Erythroblast (primary cell): ENCODE measurements at regions not wholly inside any gene's neighbourhood (a gene's known extent, or its start where the extent isn't known, plus 50 kb on each side); places are given as distances from the start of the nearest gene placed in this dataset.

Experiments used
- DNase-seq, 2 experiments: peaks; one replicate each; lab custom pipeline; 2025; lab: John Stamatoyannopoulos, UW
- GATA1 ChIP-seq: IDR thresholded peaks from 2 replicates; pipeline ENCODE4 v1.6.1; 2011; ENCODE audit warnings: low read depth, mild to moderate bottlenecking, control low read depth, low read length, moderate library complexity
- POLR2A ChIP-seq: IDR thresholded peaks from 2 replicates; pipeline ENCODE4 v1.6.1; 2011; ENCODE audit warnings: mild to moderate bottlenecking, low read length

DNA sequence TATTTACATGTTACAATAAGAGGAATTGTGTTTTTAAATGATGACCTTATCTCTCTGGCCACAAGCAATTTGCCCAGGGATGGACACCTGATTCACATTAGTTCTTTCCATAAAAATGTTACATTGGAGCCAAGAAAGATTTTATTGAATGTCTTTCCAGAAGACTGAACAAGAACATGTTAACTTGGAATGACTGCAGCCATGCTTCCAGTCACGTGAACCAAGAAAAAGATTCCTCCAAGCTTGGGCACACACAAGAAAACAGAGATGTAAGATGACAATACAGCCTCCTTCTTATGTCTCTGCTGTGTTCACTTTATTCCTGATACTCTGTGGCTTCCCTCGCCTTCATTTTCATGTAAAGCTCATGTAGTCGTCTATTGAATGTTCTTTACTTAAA, 737.6 kb downstream of the TRIML1 start:
- TF ChIP-seq POLR2A (no peak), GATA1 (no peak)
- DNase-seq = no peak

DNA sequence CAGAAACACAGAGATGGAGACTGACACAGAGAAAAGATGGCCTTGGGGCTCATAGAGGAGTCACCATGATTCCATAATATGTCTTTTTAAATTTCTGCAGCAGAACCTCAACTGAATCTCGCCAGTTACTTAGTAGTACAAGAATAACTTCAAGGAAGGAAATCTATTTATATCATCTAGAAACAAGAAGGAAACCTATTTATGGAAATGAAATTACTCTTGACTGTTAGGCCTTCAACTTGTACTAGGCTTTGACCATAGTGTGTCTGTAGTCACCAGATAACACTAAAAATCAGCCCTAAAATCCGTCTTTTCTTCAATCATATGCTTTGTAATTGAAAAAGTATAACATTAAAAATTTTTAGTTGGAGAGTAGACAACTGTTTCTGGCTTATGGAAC, 740.4 kb downstream of the TRIML1 start:
- TF ChIP-seq POLR2A (no peak), GATA1 (no peak)
- DNase-seq = no peak

DNA sequence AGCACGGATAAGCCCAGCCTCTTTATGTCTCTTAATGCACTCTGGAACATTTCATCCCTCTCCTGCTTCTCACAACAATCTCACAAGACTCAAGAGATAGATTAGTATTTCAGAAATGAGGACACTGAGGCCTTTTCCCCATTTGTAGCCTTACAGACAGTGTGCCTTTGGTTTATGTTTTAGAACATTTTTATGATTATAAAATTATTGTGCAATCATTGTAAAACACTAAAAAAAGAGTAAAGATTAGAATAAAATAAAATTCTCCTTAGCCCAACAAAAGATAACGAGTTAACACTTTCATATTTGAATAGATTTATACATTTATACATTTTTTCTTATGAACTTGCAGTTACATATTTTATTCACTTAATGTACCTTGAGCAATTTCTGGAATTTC, 748.7 kb downstream of the TRIML1 start:
- no peak for TF ChIP-seq POLR2A
- no peak for TF ChIP-seq GATA1
- no peak for DNase-seq

DNA sequence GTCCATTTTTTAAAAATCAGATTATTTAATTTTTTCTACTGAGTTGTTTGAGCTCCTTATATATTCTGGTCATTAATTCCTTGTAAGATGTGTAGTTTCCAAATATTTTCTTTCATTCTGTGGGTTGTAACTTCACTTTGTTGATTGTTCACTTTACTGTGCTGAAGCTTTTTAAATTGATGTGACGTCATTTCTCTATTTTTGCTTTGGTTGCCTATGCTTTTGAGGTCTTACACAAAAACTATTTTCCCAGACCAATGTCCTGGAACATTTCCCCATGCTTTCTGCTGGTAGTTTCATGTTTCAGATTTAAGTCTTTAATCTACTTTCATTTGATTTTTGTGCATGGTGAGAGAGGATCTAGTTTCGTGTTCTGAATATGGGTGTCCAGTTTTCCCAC, 753.6 kb downstream of the TRIML1 start:
- TF ChIP-seq GATA1 = no peak
- TF ChIP-seq POLR2A = no peak

DNA sequence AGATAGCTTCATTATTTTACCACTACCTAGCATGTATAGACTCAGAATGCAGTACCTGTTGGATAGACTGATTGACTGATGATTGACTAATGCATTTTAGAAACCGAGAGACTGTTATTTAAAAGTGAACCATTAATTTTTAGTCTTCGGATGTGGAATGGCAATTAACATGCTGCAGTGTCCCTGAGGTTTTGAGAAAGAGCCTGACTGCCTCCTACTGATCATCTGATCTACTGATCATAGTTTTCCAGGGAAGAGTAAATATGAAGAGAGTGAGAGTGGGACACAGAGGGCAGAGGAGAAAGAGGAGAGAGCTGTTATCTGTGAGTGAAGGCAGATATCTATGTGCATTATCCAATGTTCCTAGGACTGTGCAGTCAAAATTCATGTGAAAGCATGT, 764.7 kb downstream of the TRIML1 start:
- no peak for TF ChIP-seq POLR2A
- TF ChIP-seq GATA1 = no peak
- DNase-seq = no peak

More for the DNA sequence above, 753.6 kb downstream of the TRIML1 start:
- DNase-seq = no peak

DNA sequence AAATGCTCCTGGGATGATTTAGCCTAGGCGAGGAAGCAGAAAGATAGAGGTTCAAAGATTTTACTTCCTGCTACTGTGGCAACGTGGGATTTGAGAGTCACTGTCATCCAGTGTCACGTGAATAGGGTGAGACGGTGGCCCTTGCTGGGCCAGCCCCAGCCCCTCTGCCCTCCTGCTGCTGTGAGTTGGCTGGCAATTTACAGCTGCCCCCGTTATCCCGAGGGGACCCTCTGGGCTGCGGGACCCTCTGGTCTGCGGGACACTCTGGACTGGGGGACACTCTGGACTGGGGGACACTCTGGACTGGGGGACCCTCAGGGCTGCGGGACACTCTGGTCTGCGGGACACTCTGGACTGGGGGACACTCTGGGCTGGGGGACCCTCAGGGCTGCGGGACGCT, 765.4 kb downstream of the TRIML1 start:
- DNase-seq = no peak
- TF ChIP-seq GATA1 (no peak), POLR2A (no peak)

DNA sequence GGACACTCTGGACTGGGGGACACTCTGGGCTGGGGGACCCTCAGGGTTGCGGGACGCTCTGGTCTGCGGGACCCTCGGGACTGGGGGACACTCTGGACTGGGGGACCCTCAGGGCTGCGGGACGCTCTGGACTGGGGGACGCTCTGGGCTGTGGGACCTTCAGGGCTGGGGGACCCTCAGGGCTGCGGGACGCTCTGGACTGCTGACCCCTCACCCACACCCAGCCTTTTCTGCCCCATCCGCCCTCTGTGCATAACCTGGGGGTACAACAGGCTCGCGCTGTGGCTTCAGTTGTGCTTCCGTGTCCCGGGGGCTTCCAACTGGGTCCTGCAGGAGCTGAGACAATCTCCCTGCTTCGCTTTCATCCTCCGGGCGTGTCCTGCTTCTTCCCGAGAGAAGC, 766.0 kb downstream of the TRIML1 start:
- TF ChIP-seq GATA1 = no peak
- TF ChIP-seq POLR2A = no peak

DNA sequence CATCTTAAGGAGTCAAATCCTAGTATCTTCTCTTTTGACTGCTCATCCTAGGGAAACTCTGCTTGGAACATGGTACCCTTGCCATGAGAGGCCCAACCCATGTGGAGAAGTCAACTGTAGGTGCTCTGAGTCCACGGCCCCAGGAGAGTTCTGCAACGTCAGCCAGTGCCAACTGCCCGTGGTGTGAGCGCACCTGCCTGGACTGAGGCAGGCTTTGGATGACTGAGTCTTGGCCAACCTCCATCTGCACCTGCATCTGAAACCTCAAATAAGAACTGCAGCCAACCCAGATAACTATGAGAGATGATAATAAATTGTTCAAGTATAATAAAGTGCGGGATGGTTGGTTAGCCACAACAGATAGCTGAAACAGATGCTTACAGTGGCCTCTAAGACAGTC, 772.0 kb downstream of the TRIML1 start:
- TF ChIP-seq POLR2A = no peak
- no peak for TF ChIP-seq GATA1
- DNase-seq = no peak

More for the DNA sequence above, 766.0 kb downstream of the TRIML1 start:
- DNase-seq = no peak

DNA sequence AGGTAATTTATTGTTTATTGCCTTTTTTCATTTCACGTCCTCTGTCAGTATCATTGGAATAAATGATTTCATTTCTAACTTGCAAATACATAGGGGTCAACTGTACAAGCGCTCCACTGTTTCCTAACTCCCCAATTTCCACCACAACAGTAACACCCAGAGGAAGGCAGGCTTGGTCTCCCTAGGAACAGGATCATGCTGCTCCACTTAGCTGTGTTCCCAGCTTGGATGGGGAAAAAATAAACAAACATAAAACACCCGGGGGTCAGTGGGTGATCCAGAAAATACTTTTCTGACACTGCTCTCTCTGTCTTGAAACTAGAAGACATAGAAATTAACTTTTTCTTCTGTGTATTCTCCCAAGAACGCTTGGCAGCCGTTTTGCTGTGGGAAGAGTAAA, 772.5 kb downstream of the TRIML1 start:
- DNase-seq = no peak
- TF ChIP-seq GATA1 (no peak), POLR2A (no peak)

DNA sequence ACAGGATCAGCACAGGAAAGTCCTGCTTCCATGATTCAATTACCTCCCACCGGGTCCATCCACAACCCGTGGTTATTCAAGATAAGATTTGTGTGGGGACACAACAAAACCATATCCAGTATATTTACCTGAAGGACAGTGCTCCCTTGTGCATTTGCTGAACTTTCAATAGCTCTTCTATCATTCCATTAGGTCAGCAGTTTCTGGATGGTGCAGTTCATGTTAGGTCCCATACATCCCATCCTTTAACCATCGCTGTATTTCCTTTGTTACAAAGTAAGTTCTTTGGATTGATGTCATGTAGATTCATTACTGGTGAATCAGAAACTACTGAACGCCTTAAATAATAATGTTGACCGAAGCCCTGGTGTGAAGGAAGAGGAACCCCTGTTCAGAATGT, 775.9 kb downstream of the TRIML1 start:
- no peak for DNase-seq
- TF ChIP-seq POLR2A = no peak
- no peak for TF ChIP-seq GATA1

DNA sequence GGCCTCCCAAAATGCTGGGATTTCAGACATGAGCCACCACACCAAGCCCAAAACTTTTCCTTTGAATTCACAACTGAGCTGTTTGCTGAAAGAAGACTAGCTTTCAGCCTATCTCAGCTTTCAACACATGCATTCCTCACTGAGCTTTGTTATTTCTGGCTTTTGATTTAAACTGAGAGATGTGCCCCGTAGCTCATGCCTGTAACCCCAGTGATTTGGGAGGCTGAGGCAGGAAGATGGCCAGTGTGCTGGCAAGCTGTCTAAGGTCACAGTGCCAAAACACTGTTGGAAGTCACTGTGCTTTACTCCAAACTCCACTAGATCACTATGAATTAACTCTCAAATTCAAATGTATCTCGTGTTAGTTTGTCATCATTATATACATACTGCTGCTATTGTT, 779.5 kb downstream of the TRIML1 start:
- TF ChIP-seq POLR2A (no peak), GATA1 (no peak)
- no peak for DNase-seq

DNA sequence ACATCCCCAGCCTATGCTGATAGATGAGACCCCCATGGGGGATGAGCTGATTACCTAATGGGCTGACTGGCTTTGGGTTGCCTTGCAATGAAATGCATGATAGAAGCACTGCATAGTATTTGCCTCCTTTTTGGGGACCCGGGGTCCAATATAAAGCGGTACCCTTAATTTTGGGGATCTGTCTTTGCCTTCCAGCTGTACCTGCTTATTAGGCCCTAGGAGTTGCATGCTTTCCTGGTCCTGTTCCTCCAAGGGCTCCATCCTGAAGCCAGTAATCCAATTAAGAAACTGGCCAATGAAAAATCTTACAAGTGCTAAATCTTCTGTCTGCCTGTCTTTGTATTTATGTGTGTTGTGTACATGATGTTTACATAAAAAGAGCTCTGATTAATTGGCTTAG, 791.6 kb downstream of the TRIML1 start:
- TF ChIP-seq GATA1 = no peak
- TF ChIP-seq POLR2A = no peak
- DNase-seq = peak in 1 of 2 experiments; percentile 1

DNA sequence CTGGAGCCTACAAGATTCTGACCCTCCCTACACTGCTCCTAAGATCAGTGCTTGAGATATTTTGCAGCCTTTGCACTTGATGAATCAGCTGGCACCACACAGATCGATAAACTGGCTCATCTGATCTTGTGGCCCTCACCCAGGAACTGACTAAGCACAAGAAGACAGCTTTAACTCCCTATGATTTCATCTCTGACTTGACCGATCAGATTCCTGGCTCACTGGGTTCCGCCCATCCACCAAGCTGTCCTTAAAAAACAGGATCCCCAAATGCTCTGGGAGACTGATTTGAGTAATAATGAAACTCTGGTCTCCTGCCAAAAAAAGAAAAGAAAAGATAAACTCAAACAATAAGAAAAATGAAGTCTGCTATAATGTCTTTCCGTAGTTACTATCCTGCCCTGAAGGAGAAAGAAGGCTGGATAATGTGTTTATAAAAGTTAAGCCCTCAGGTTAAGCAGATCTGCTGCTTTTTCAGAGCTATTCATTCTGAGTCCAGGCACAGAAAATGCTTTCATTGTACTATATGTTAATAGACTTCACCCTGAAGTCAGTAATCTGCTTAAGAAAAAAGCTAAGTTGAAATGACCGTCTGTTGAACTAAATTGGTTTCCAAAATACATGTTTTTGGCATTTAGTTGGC, 795.2 kb downstream of the TRIML1 start:
- no peak for DNase-seq
- TF ChIP-seq POLR2A = no peak
- TF ChIP-seq GATA1 = no peak

DNA sequence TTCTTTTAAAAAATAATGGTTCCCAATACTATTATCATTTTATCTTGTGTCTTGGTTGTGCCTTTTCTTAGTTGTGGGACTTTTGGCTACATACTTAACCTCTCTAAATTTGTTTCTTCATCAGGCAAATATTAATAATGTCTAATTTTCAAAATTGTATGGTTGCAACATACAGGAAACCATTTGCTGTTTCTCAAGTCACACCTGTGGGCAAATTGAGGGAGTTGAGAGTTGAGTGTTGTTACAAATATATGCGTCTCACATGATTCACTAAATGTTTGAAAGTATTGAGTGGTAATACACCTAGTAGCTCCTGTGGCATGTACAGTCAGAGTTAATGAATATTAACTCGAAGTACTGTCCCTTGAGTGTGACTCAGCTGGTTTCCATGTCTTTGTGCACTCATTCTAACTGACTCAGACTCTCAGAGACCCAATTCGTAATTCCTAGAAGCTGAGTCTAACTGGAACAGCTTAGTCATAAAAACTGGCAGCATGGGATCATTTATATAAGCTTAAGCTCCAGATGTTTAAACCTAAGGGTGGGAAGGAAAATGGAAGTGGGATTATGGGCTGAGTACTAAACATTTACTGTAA, 802.4 kb downstream of the TRIML1 start:
- TF ChIP-seq GATA1 (no peak), POLR2A (no peak)
- no peak for DNase-seq

DNA sequence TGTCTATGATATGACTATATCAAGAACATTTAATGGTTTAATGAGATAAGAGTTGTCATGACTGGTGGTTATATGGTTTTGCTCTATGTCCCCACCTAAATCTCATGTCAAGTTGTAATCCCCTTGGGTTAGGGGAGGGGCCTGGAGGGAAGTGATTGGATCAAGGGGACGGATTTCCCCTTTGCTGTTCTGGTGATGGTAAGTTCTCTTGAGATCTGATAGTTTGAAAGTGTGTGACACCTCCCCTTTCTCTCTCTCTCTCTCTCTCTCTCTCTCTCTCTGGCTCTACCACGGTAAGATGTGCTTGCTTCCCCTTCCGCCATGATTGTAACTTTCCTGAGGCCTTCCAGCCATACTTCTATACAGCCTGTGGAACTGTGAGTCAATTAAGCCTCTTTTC, 803.4 kb downstream of the TRIML1 start:
- TF ChIP-seq POLR2A = no peak
- TF ChIP-seq GATA1 = no peak
- DNase-seq = no peak
